Stomach (tissue), 8 donors: ENCODE measurements at regions not wholly inside any gene's neighbourhood (a gene's known extent, or its start where the extent isn't known, plus 50 kb on each side); places are given as distances from the start of the nearest gene placed in this dataset.
A peak's percentile ranks its signal among the peaks of the same experiment; 100 is the strongest.

Experiments
- DNase-seq, 2 donors: peaks; one replicate each; pipeline versions ENCODE4 v3.0.0 to v3.0.0-alpha.2; 2013 to 2019
- H3K27ac ChIP-seq, 5 donors: fragments of 200-600 bp in 4 of 5; sonication (generic) in 4 of 5; one replicate each; pipeline ENCODE4 v1.5.1; 2013 to 2019; ENCODE audit warnings: mild to moderate bottlenecking in 1 of 5, moderate library complexity in 1 of 5
- H3K27me3 ChIP-seq, 3 donors: fragments of 200-600 bp; sonication (generic); one replicate each; pipeline ENCODE4 v1.5.1; 2017 to 2019; ENCODE audit warnings: mixed run types in 1 of 3
- H3K36me3 ChIP-seq, 4 donors: fragments of 200-600 bp; sonication (generic); 1 replicate in 3 of 4; 2 replicates in 1 of 4; pipeline ENCODE4 v1.5.1; 2016 to 2019
- H3K4me1 ChIP-seq, 4 donors: fragments of 200-600 bp; sonication (generic); one replicate each; pipeline ENCODE4 v1.5.1; 2016 to 2019
- H3K4me3 ChIP-seq, 4 donors: fragments of 200-600 bp; sonication (generic) in 3 of 4; one replicate each; pipeline ENCODE4 v1.5.1; 2016 to 2019; ENCODE audit warnings: mild to moderate bottlenecking in 1 of 4
- H3K9me3 ChIP-seq, 4 donors: fragments of 200-600 bp; sonication (generic); one replicate each; pipeline ENCODE4 v1.5.1; 2016 to 2019
- CTCF ChIP-seq, 7 experiments: fragments of 450-650 bp in 4 of 7; fragments of 200-600 bp in 3 of 7; sonication (generic) in 3 of 7; IDR thresholded peaks; one replicate each; pipeline ENCODE4 v1.5.1; 2016 to 2019; ENCODE audit warnings: antibody characterized with exemption in 7 of 7, control low read depth in 2 of 7, mild to moderate bottlenecking in 1 of 7
- EP300 ChIP-seq: sonication (generic); formaldehyde crosslinking; IDR thresholded peaks from one replicate; pipeline ENCODE4 v1.6.1; 2017; ENCODE audit warnings: antibody characterized with exemption
- POLR2A ChIP-seq, 4 donors: fragments of 450-650 bp; IDR thresholded peaks; one replicate each; pipeline ENCODE4 v1.6.1; 2016; ENCODE audit warnings: antibody characterized with exemption in 4 of 4, control low read depth in 2 of 4, mild to moderate bottlenecking in 1 of 4, moderate library complexity in 1 of 4
- POLR2AphosphoS5 ChIP-seq, 3 donors: sonication (generic); formaldehyde crosslinking; IDR thresholded peaks; one replicate each; pipeline ENCODE4 v1.6.1; 2016; ENCODE audit warnings: antibody characterized with exemption in 3 of 3
- WGBS, 5 donors: extraction: QIAGEN DNeasy Blood & Tissue Kit in 3 of 5; methylation state at CpG; one replicate each; pipeline versions ENCODE4 v1.1.5 to v1.1.7; 2013 to 2018; 5-methylcytosine and 5-hydroxymethylcytosine counted together
- intact Hi-C: fragments of 100-400 bp; cut with DNase I; formaldehyde crosslinking; loops from one replicate; pipeline ENCODE4 v1.15.1; 2023; ENCODE audit warnings: low total_unique reads
- donor health status: healthy with polysubstance abuse.
- donor health status: Bipolar disorder and iron deficiency.
- donor health status: healthy.

GRCh38 chr2:150586858-150587257, 99.4 kb upstream of the RND3 start:
- DNase-seq = no peak
- Histone ChIP-seq H3K36me3 (no peaks in the 10 kb centered on the region), H3K27ac (no peak overlapping the region), H3K4me1 (no peaks in the 10 kb centered on the region), H3K27me3 (no peaks in the 10 kb centered on the region), H3K9me3 (no peaks in the 10 kb centered on the region), H3K4me3 (no peak overlapping the region)
- WGBS, 5 donors = 58 to 73% (median 65%) methylated on average over 3 of the region's 3 CpGs
- TF ChIP-seq CTCF (IDR thresholded peaks at IDR 0.05) (no peak), POLR2AphosphoS5 (IDR thresholded peaks at IDR 0.05) (peak in 1 of 3 donors; percentile 8)
- intact Hi-C loops = no loop called here

DNA sequence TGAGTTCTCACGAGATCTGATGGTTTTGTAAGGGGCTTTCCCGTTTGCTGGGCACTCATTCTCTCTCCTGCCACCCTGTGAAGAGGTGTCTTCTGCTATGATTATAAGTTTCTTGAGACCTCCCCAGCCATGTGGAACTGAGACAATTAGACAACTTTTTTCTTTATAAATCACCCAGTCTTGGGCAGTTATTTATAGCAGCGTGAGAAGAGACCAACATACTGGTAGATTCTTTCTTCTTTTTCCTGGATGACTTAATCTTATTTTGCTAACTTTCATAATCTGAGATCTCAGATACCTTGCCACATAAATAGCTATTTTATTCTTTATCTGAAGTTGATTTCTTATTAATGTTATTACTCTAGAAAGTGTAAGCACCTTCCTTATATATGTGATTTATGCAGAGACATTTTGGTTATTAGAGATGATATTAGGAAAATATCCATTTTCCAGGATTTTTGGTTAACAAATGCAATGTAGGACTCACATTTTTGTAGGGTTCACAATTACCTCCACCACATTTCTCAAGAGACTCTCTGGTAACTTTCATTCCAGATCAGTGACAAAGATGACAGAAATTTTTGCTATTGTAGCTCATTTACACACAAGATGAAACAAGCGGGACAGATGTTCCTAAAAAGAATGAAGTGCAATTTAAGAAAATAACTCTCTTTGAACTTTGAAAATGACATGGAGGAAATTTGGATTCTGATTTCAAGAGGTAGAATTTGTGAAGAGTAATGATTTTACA, 97.9 kb upstream of the RND3 start:
- intact Hi-C loops = no loop called here
- WGBS, 5 donors = 86 to 88% (median 88%) methylated on average over 4 of the region's 4 CpGs
- Histone ChIP-seq H3K27me3 (no peaks in the 10 kb centered on the region), H3K4me1 (no peaks in the 10 kb centered on the region), H3K9me3 (no peaks in the 10 kb centered on the region), H3K27ac (no peak overlapping the region), H3K36me3 (no peaks in the 10 kb centered on the region), H3K4me3 (no peak overlapping the region)
- TF ChIP-seq CTCF (IDR thresholded peaks at IDR 0.05) = no peak
- no peak for TF ChIP-seq POLR2A (IDR thresholded peaks at IDR 0.05)
- TF ChIP-seq EP300 = no peak
- no peak for TF ChIP-seq POLR2AphosphoS5 (IDR thresholded peaks at IDR 0.05)
- DNase-seq = no peak

- intact Hi-C loops = no loop called here
- H3K27ac ChIP-seq = no peak overlapping the region
- H3K36me3 ChIP-seq = no peaks in the 10 kb centered on the region
- no peaks in the 10 kb centered on the region for H3K4me1 ChIP-seq
- peaks cover 2 to 10% (median 5%) of the 10 kb centered on the region in 4 donors for H3K9me3 ChIP-seq
- 91 to 94% (median 92%) methylated on average over 4 of the region's 4 CpGs for WGBS, 5 donors
- DNase-seq = no peak
- H3K27me3 ChIP-seq = no peaks in the 10 kb centered on the region
- no peak for TF ChIP-seq POLR2A (IDR thresholded peaks at IDR 0.05)
- no peak for TF ChIP-seq EP300
- no peak for TF ChIP-seq CTCF (IDR thresholded peaks at IDR 0.05)
- no peak for TF ChIP-seq POLR2AphosphoS5 (IDR thresholded peaks at IDR 0.05)
- H3K4me3 ChIP-seq = no peak overlapping the region
Measured at GRCh38 chr2:150584081-150584480, 96.6 kb upstream of the RND3 start.

GRCh38 chr2:150581717-150582472, 94.4 kb upstream of the RND3 start:
- Histone ChIP-seq H3K4me1 (no peaks in the 10 kb centered on the region), H3K9me3 (peaks cover 10 to 25% (median 16%) of the 10 kb centered on the region in 4 donors), H3K27ac (no peak overlapping the region), H3K27me3 (no peaks in the 10 kb centered on the region), H3K4me3 (no peak overlapping the region), H3K36me3 (no peaks in the 10 kb centered on the region)
- intact Hi-C loops = no loop called here
- 53 to 63% (median 57%) methylated on average over 5 of the region's 5 CpGs for WGBS, 5 donors
- no peak for DNase-seq
- no peak for TF ChIP-seq POLR2AphosphoS5 (IDR thresholded peaks at IDR 0.05)
- TF ChIP-seq CTCF (IDR thresholded peaks at IDR 0.05) = no peak
- TF ChIP-seq POLR2A (IDR thresholded peaks at IDR 0.05) = no peak
- no peak for TF ChIP-seq EP300
